ENCODE measurements at regions not wholly inside any gene's neighbourhood (a gene's known extent, or its start where the extent isn't known, plus 50 kb on each side); places are given as distances from the start of the nearest gene placed in this dataset.
"Not testable (repeated sequence)": the region's sequence is repeated elsewhere in the genome, so short reads cannot be mapped to it uniquely, and the experiment has no call there.

GRCh38 chr10:44575601-44576380 is 190.9 kb upstream of the CXCL12 start:
- no peaks in the 10 kb centered on the region for H3K36me3 Mint-ChIP-seq (ENCODE audit: low read depth)
- no peaks in the 10 kb centered on the region for H3K27me3 Mint-ChIP-seq (ENCODE audit: low read depth)
- no peaks in the 10 kb centered on the region for H3K9me3 Mint-ChIP-seq
- H3K4me1 Mint-ChIP-seq (ENCODE audit: low read depth): no peaks in the 10 kb centered on the region
- intact Hi-C loops (cut with micrococcal nuclease): no loop called here
- no peak overlapping the region for H3K27ac Mint-ChIP-seq
- DNase-seq (ENCODE audit: low spot score): no peak
- H3K4me3 Mint-ChIP-seq (ENCODE audit: low read depth): no peak overlapping the region

- Mint-ChIP-seq H3K27ac (no peak overlapping the region), H3K9me3 (no peaks in the 10 kb centered on the region), H3K27me3 (ENCODE audit: low read depth) (no peaks in the 10 kb centered on the region), H3K36me3 (ENCODE audit: low read depth) (no peaks in the 10 kb centered on the region), H3K4me1 (ENCODE audit: low read depth) (no peaks in the 10 kb centered on the region), H3K4me3 (ENCODE audit: low read depth) (no peak overlapping the region)
- DNase-seq (ENCODE audit: low spot score): no peak
- intact Hi-C loops (cut with micrococcal nuclease): no loop called here
These were observed 191.8 kb upstream of the CXCL12 start for GRCh38 chr10:44576702-44577191.

GRCh38 chr10:44577533-44577932 is 192.6 kb upstream of the CXCL12 start:
- no peaks in the 10 kb centered on the region for H3K4me1 Mint-ChIP-seq (ENCODE audit: low read depth)
- H3K36me3 Mint-ChIP-seq (ENCODE audit: low read depth): no peaks in the 10 kb centered on the region
- no peaks in the 10 kb centered on the region for H3K9me3 Mint-ChIP-seq
- intact Hi-C loops (cut with micrococcal nuclease): no loop called here
- H3K27ac Mint-ChIP-seq: no peak overlapping the region
- no peak for DNase-seq (ENCODE audit: low spot score)
- no peaks in the 10 kb centered on the region for H3K27me3 Mint-ChIP-seq (ENCODE audit: low read depth)
- no peak overlapping the region for H3K4me3 Mint-ChIP-seq (ENCODE audit: low read depth)

GRCh38 chr10:44578271-44578670 is 193.4 kb upstream of the CXCL12 start:
- H3K4me3 Mint-ChIP-seq (ENCODE audit: low read depth): no peak overlapping the region
- no peaks in the 10 kb centered on the region for H3K9me3 Mint-ChIP-seq
- no peaks in the 10 kb centered on the region for H3K27me3 Mint-ChIP-seq (ENCODE audit: low read depth)
- DNase-seq (ENCODE audit: low spot score): no peak
- no peak overlapping the region for H3K27ac Mint-ChIP-seq
- intact Hi-C loops (cut with micrococcal nuclease): no loop called here
- no peaks in the 10 kb centered on the region for H3K4me1 Mint-ChIP-seq (ENCODE audit: low read depth)
- no peaks in the 10 kb centered on the region for H3K36me3 Mint-ChIP-seq (ENCODE audit: low read depth)

GRCh38 chr10:44578963-44579362 is 194.1 kb upstream of the CXCL12 start:
- DNase-seq (ENCODE audit: low spot score); H3K4me1 Mint-ChIP-seq (ENCODE audit: low read depth); H3K4me3 Mint-ChIP-seq (ENCODE audit: low read depth); H3K9me3 Mint-ChIP-seq; H3K27ac Mint-ChIP-seq; H3K36me3 Mint-ChIP-seq (ENCODE audit: low read depth); H3K27me3 Mint-ChIP-seq (ENCODE audit: low read depth); intact Hi-C loops (cut with micrococcal nuclease): not testable (repeated sequence)

- H3K4me1 Mint-ChIP-seq (ENCODE audit: low read depth): no peaks in the 10 kb centered on the region
- H3K9me3 Mint-ChIP-seq: no peaks in the 10 kb centered on the region
- H3K27me3 Mint-ChIP-seq (ENCODE audit: low read depth): no peaks in the 10 kb centered on the region
These were observed 197.1 kb upstream of the CXCL12 start for GRCh38 chr10:44581996-44582395.

GRCh38 chr10:44587488-44588318 is 202.8 kb upstream of the CXCL12 start:
- Mint-ChIP-seq H3K36me3 (ENCODE audit: low read depth) (no peaks in the 10 kb centered on the region), H3K27ac (no peak overlapping the region), H3K27me3 (ENCODE audit: low read depth) (no peaks in the 10 kb centered on the region), H3K9me3 (no peaks in the 10 kb centered on the region), H3K4me3 (ENCODE audit: low read depth) (no peak overlapping the region), H3K4me1 (ENCODE audit: low read depth) (no peaks in the 10 kb centered on the region)
- intact Hi-C loops (cut with micrococcal nuclease): no loop called here
- DNase-seq (ENCODE audit: low spot score): no peak

More at GRCh38 chr10:44581996-44582395, 197.1 kb upstream of the CXCL12 start:
- no peak overlapping the region for H3K4me3 Mint-ChIP-seq (ENCODE audit: low read depth)
- no peak overlapping the region for H3K27ac Mint-ChIP-seq
- DNase-seq (ENCODE audit: low spot score): no peak
- no peaks in the 10 kb centered on the region for H3K36me3 Mint-ChIP-seq (ENCODE audit: low read depth)
- intact Hi-C loops (cut with micrococcal nuclease): no loop called here

- Mint-ChIP-seq H3K27ac (no peak overlapping the region), H3K27me3 (ENCODE audit: low read depth) (no peaks in the 10 kb centered on the region), H3K9me3 (no peaks in the 10 kb centered on the region), H3K36me3 (ENCODE audit: low read depth) (no peaks in the 10 kb centered on the region), H3K4me3 (ENCODE audit: low read depth) (no peak overlapping the region), H3K4me1 (ENCODE audit: low read depth) (no peaks in the 10 kb centered on the region)
- DNase-seq (ENCODE audit: low spot score): no peak
- intact Hi-C loops (cut with micrococcal nuclease): no loop called here
These were observed 204.5 kb upstream of the CXCL12 start for GRCh38 chr10:44589181-44589943.

GRCh38 chr10:44589944-44590449 is 205.1 kb upstream of the CXCL12 start:
- DNase-seq (ENCODE audit: low spot score): no peak
- no peaks in the 10 kb centered on the region for H3K36me3 Mint-ChIP-seq (ENCODE audit: low read depth)
- no peak overlapping the region for H3K4me3 Mint-ChIP-seq (ENCODE audit: low read depth)
- H3K27ac Mint-ChIP-seq: no peak overlapping the region
- no peaks in the 10 kb centered on the region for H3K9me3 Mint-ChIP-seq
- intact Hi-C loops (cut with micrococcal nuclease): no loop called here
- H3K27me3 Mint-ChIP-seq (ENCODE audit: low read depth): no peaks in the 10 kb centered on the region
- H3K4me1 Mint-ChIP-seq (ENCODE audit: low read depth): no peaks in the 10 kb centered on the region

- H3K4me3 Mint-ChIP-seq (ENCODE audit: low read depth): no peak overlapping the region
- H3K4me1 Mint-ChIP-seq (ENCODE audit: low read depth): no peaks in the 10 kb centered on the region
- no peaks in the 10 kb centered on the region for H3K27me3 Mint-ChIP-seq (ENCODE audit: low read depth)
- intact Hi-C loops (cut with micrococcal nuclease): no loop called here
- no peaks in the 10 kb centered on the region for H3K9me3 Mint-ChIP-seq
- no peaks in the 10 kb centered on the region for H3K36me3 Mint-ChIP-seq (ENCODE audit: low read depth)
- H3K27ac Mint-ChIP-seq: no peak overlapping the region
- no peak for DNase-seq (ENCODE audit: low spot score)
These were observed 207.0 kb upstream of the CXCL12 start for GRCh38 chr10:44591911-44592310.

GRCh38 chr10:44593952-44594351 is 209.1 kb upstream of the CXCL12 start:
- Mint-ChIP-seq H3K4me1 (ENCODE audit: low read depth) (no peaks in the 10 kb centered on the region), H3K27me3 (ENCODE audit: low read depth) (no peaks in the 10 kb centered on the region), H3K36me3 (ENCODE audit: low read depth) (no peaks in the 10 kb centered on the region), H3K9me3 (no peaks in the 10 kb centered on the region), H3K4me3 (ENCODE audit: low read depth) (no peak overlapping the region), H3K27ac (no peak overlapping the region)
- intact Hi-C loops (cut with micrococcal nuclease): no loop called here
- DNase-seq (ENCODE audit: low spot score): no peak

GRCh38 chr10:44607116-44607515 is 222.2 kb upstream of the CXCL12 start:
- H3K4me3 Mint-ChIP-seq (ENCODE audit: low read depth): no peak overlapping the region
- intact Hi-C loops (cut with micrococcal nuclease): no loop called here

More at GRCh38 chr10:44607116-44607515, 222.2 kb upstream of the CXCL12 start:
- no peaks in the 10 kb centered on the region for H3K9me3 Mint-ChIP-seq
- no peak overlapping the region for H3K27ac Mint-ChIP-seq
- no peaks in the 10 kb centered on the region for H3K27me3 Mint-ChIP-seq (ENCODE audit: low read depth)
- no peaks in the 10 kb centered on the region for H3K4me1 Mint-ChIP-seq (ENCODE audit: low read depth)
- no peaks in the 10 kb centered on the region for H3K36me3 Mint-ChIP-seq (ENCODE audit: low read depth)
- no peak for DNase-seq (ENCODE audit: low spot score)
